ENCODE measurements at regions not wholly inside any gene's neighbourhood (a gene's known extent, or its start where the extent isn't known, plus 50 kb on each side); places are given as distances from the start of the nearest gene placed in this dataset.

- no peaks in the 10 kb centered on the region for H3K27me3 ChIP-seq (replicated peaks; ENCODE audit: insufficient read depth, low read depth, low read length, poor library complexity)
- no peak for DNase-seq (ENCODE audit: low spot score)
- no peak overlapping the region for H3K4me3 ChIP-seq (ENCODE audit: low read depth, low read length, poor library complexity, severe bottlenecking)
- H3K36me3 ChIP-seq (ENCODE audit: insufficient read depth, low read length, poor library complexity, severe bottlenecking) = no peaks in the 10 kb centered on the region
- no peaks in the 10 kb centered on the region for H3K9me3 ChIP-seq (ENCODE audit: low read depth, low read length, poor library complexity, severe bottlenecking)
- no peak overlapping the region for H3K27ac ChIP-seq (ENCODE audit: low read depth, low read length, poor library complexity, severe bottlenecking)
- no TSS peak for BruUV-seq (replicated peaks)
- no peaks in the 10 kb centered on the region for H3K4me1 ChIP-seq (ENCODE audit: insufficient read depth, low read length, poor library complexity, severe bottlenecking)
- intact Hi-C loops (cut with micrococcal nuclease; ENCODE audit: unreplicated experiment) = no loop called here
- CTCF ChIA-PET = no interaction called here
- POLR2A ChIA-PET (ENCODE audit: low non-redundant PET) = no interaction called here
- TF ChIP-seq EZH2 (IDR thresholded peaks at IDR 0.05; ENCODE audit: borderline replicate concordance, low read depth, low read length, poor library complexity, severe bottlenecking) (no peak), CTCF (conservative IDR thresholded peaks at IDR 0.05; ENCODE audit: low read depth, low read length) (no peak)
These were observed 111.2 kb upstream of the CFAP20DC start for GRCh38 chr3:59161048-59161447.

GRCh38 chr3:59160133-59160746 lies 110.4 kb upstream of the CFAP20DC start:
- Histone ChIP-seq H3K9me3 (ENCODE audit: low read depth, low read length, poor library complexity, severe bottlenecking) (no peaks in the 10 kb centered on the region), H3K4me1 (ENCODE audit: insufficient read depth, low read length, poor library complexity, severe bottlenecking) (no peaks in the 10 kb centered on the region), H3K27me3 (replicated peaks; ENCODE audit: insufficient read depth, low read depth, low read length, poor library complexity) (no peaks in the 10 kb centered on the region), H3K36me3 (ENCODE audit: insufficient read depth, low read length, poor library complexity, severe bottlenecking) (no peaks in the 10 kb centered on the region), H3K27ac (ENCODE audit: low read depth, low read length, poor library complexity, severe bottlenecking) (no peak overlapping the region), H3K4me3 (ENCODE audit: low read depth, low read length, poor library complexity, severe bottlenecking) (no peak overlapping the region)
- BruUV-seq (replicated peaks) = no TSS peak
- DNase-seq (ENCODE audit: low spot score) = no peak
- TF ChIP-seq CTCF (conservative IDR thresholded peaks at IDR 0.05; ENCODE audit: low read depth, low read length) (no peak), EZH2 (IDR thresholded peaks at IDR 0.05; ENCODE audit: borderline replicate concordance, low read depth, low read length, poor library complexity, severe bottlenecking) (no peak)
- intact Hi-C loops (cut with micrococcal nuclease; ENCODE audit: unreplicated experiment) = no loop called here
- CTCF ChIA-PET = no interaction called here
- POLR2A ChIA-PET (ENCODE audit: low non-redundant PET) = no interaction called here

- H3K4me3 ChIP-seq (ENCODE audit: low read depth, low read length, poor library complexity, severe bottlenecking) = no peak overlapping the region
- H3K36me3 ChIP-seq (ENCODE audit: insufficient read depth, low read length, poor library complexity, severe bottlenecking) = no peaks in the 10 kb centered on the region
- H3K27ac ChIP-seq (ENCODE audit: low read depth, low read length, poor library complexity, severe bottlenecking) = no peak overlapping the region
- BruUV-seq (replicated peaks) = no TSS peak
- TF ChIP-seq EZH2 (IDR thresholded peaks at IDR 0.05; ENCODE audit: borderline replicate concordance, low read depth, low read length, poor library complexity, severe bottlenecking) (no peak), CTCF (conservative IDR thresholded peaks at IDR 0.05; ENCODE audit: low read depth, low read length) (no peak)
- ChIA-PET POLR2A (ENCODE audit: low non-redundant PET) (no interaction called here), CTCF (no interaction called here)
- DNase-seq (ENCODE audit: low spot score) = no peak
- intact Hi-C loops (cut with micrococcal nuclease; ENCODE audit: unreplicated experiment) = no loop called here
- no peaks in the 10 kb centered on the region for H3K4me1 ChIP-seq (ENCODE audit: insufficient read depth, low read length, poor library complexity, severe bottlenecking)
- H3K27me3 ChIP-seq (replicated peaks; ENCODE audit: insufficient read depth, low read depth, low read length, poor library complexity) = no peaks in the 10 kb centered on the region
- H3K9me3 ChIP-seq (ENCODE audit: low read depth, low read length, poor library complexity, severe bottlenecking) = no peaks in the 10 kb centered on the region
These were observed 103.8 kb upstream of the CFAP20DC start for GRCh38 chr3:59153648-59154047.
